GM23338 (cell line): ENCODE measurements at regions not wholly inside any gene's neighbourhood (a gene's known extent, or its start where the extent isn't known, plus 50 kb on each side); places are given as distances from the start of the nearest gene placed in this dataset.

Experiments used
- ATAC-seq: fragments of 200-7000 bp; cut with Tn5 transposase; 3 replicates; pipeline ENCODE4 v1.9.1; 2020
- DNase-seq: peaks from one replicate; pipeline ENCODE4 v3.0.0-alpha.2; 2015; ENCODE audit warnings: low spot score
- H2AFZ ChIP-seq: fragments of 200-600 bp; sonication (generic); 2 replicates; pipeline ENCODE4 v1.8.0; 2016; ENCODE audit warnings: antibody characterized with exemption, mild to moderate bottlenecking, moderate library complexity
- H3F3A ChIP-seq: fragments of 200-600 bp; sonication (generic); replicated peaks from 2 replicates; pipeline ENCODE4 v1.8.0; 2017; ENCODE audit warnings: antibody characterized with exemption, mixed run types, low read depth
- H3K27ac ChIP-seq: fragments of 200-600 bp; sonication (generic); 2 replicates; pipeline ENCODE4 v1.6.1; 2016; ENCODE audit warnings: low read depth
- H3K27me3 ChIP-seq: fragments of 200-600 bp; sonication (generic); 2 replicates; pipeline ENCODE4 v1.8.0; 2016; ENCODE audit warnings: mild to moderate bottlenecking, mixed run types, moderate library complexity; ENCODE audit not compliant: insufficient read depth
- H3K36me3 ChIP-seq: fragments of 200-600 bp; sonication (generic); 2 replicates; pipeline ENCODE4 v1.8.0; 2016; ENCODE audit warnings: mild to moderate bottlenecking; ENCODE audit not compliant: insufficient read depth
- H3K4me1 ChIP-seq: fragments of 200-600 bp; sonication (generic); 2 replicates; pipeline ENCODE4 v1.8.0; 2016; ENCODE audit warnings: mild to moderate bottlenecking, moderate library complexity; ENCODE audit not compliant: insufficient read depth
- H3K4me2 ChIP-seq: fragments of 200-600 bp; sonication (generic); 2 replicates; pipeline ENCODE4 v1.7.1; 2017; ENCODE audit warnings: mixed run types
- H3K4me3 ChIP-seq: fragments of 200-600 bp; sonication (generic); 2 replicates; pipeline ENCODE4 v1.6.1; 2016; ENCODE audit warnings: mixed run types
- H3K79me2 ChIP-seq: fragments of 200-600 bp; sonication (generic); replicated peaks from 2 replicates; pipeline ENCODE4 v1.8.0; 2017; ENCODE audit warnings: mild to moderate bottlenecking; ENCODE audit not compliant: insufficient read depth
- H3K9me2 ChIP-seq: fragments of 200-600 bp; sonication (generic); 2 replicates; pipeline ENCODE4 v1.8.0; 2017; ENCODE audit not compliant: insufficient read depth
- H4K20me1 ChIP-seq: fragments of 200-600 bp; sonication (generic); replicated peaks from 2 replicates; pipeline ENCODE4 v1.8.0; 2017; ENCODE audit warnings: mild to moderate bottlenecking; ENCODE audit not compliant: insufficient read depth
- H3K27ac Mint-ChIP-seq: 2 replicates; pipeline ENCODE4 v1.8.0; 2020; ENCODE audit warnings: inconsistent platforms, mild to moderate bottlenecking, moderate library complexity, mixed read lengths
- H3K27me3 Mint-ChIP-seq: 3 replicates; pipeline ENCODE4 v1.8.0; 2022; ENCODE audit warnings: low read depth, mild to moderate bottlenecking, moderate library complexity, mixed read lengths, inconsistent platforms; ENCODE audit not compliant: insufficient read depth, poor library complexity
- H3K36me3 Mint-ChIP-seq: 3 replicates; pipeline ENCODE4 v1.8.0; 2021; ENCODE audit warnings: low read depth, mild to moderate bottlenecking, inconsistent platforms, moderate library complexity, mixed read lengths
- H3K4me1 Mint-ChIP-seq: 3 replicates; pipeline ENCODE4 v1.8.0; 2020; ENCODE audit warnings: mild to moderate bottlenecking, inconsistent platforms, mixed read lengths
- H3K4me3 Mint-ChIP-seq: 3 replicates; pipeline ENCODE4 v1.8.0; 2021; ENCODE audit warnings: moderate library complexity, mild to moderate bottlenecking, inconsistent platforms, mixed read lengths
- H3K9me3 Mint-ChIP-seq: 3 replicates; pipeline ENCODE4 v1.8.0; 2020; ENCODE audit warnings: moderate library complexity, mild to moderate bottlenecking, inconsistent platforms, mixed read lengths
- CREB1 ChIP-seq: fragments of 250-450 bp; sonication (Bioruptor Pico); IDR thresholded peaks from 2 replicates; pipeline ENCODE4 v1.5.0; 2020; ENCODE audit warnings: low read depth, mild to moderate bottlenecking, moderate library complexity
- EZH2phosphoT487 ChIP-seq: fragments of 200-600 bp; sonication (generic); IDR thresholded peaks from one replicate; pipeline ENCODE4 v1.8.1; 2018; ENCODE audit warnings: antibody characterized with exemption; ENCODE audit not compliant: unreplicated experiment
- JUNB ChIP-seq: IDR thresholded peaks from one replicate; pipeline ENCODE4 v1.6.1; 2016; ENCODE audit warnings: antibody characterized with exemption; ENCODE audit not compliant: unreplicated experiment
- NANOG ChIP-seq: IDR thresholded peaks from 2 replicates; pipeline ENCODE4 v1.6.1; 2016; ENCODE audit warnings: antibody characterized with exemption, borderline replicate concordance
- POLR2AphosphoS5 ChIP-seq: IDR thresholded peaks from 2 replicates; pipeline ENCODE4 v1.6.1; 2016; ENCODE audit warnings: antibody characterized with exemption, low read depth
- STAT1 ChIP-seq: IDR thresholded peaks from one replicate; pipeline ENCODE4 v1.6.1; 2016; ENCODE audit warnings: antibody characterized with exemption; ENCODE audit not compliant: unreplicated experiment
- ZNF114 ChIP-seq: fragments of 250-450 bp; sonication (Bioruptor Pico); IDR thresholded peaks from 2 replicates; pipeline ENCODE4 v1.5.0; 2020; ENCODE audit warnings: mild to moderate bottlenecking, moderate library complexity
- TF ChIP-seq, protein P1 (sequence below): IDR thresholded peaks from 2 replicates; pipeline ENCODE4 v1.6.1; 2016; ENCODE audit warnings: antibody characterized with exemption
- TF ChIP-seq, protein P2 (sequence below), 2 experiments: fragments of 200-600 bp in 1 of 2; sonication (generic) in 1 of 2; conservative IDR thresholded peaks; 2 replicates each; pipeline versions ENCODE4 v1.5.1 to v1.6.1; 2016 to 2017; ENCODE audit warnings: antibody characterized with exemption in 2 of 2, low read depth in 2 of 2, mild to moderate bottlenecking in 2 of 2, moderate library complexity in 1 of 2
- TF ChIP-seq, protein P3 (sequence below): IDR thresholded peaks from one replicate; pipeline ENCODE4 v1.6.1; 2018; ENCODE audit warnings: antibody characterized with exemption; ENCODE audit not compliant: unreplicated experiment

DNA sequence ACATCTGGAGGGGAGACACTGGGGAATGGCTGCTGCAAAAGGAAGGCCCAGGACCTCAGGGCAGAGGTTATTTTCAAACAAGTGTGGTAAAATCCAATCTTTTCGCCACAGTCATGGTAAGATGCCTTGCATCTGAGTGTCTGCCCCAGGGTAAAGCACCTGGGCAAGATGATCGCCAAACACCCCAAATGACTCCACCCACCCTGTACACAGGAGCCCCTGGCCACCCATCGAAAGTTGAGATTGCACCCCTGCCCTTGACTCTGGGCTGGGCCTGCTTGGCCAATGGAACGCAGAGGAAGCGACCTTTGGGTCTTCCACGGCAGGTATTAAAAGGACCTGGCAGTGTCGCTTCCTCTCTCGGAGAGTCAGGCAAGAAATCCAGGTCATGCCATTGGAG lies 88.8 kb downstream of the C16orf95 start (continued):
- TF ChIP-seq, protein P1, sequence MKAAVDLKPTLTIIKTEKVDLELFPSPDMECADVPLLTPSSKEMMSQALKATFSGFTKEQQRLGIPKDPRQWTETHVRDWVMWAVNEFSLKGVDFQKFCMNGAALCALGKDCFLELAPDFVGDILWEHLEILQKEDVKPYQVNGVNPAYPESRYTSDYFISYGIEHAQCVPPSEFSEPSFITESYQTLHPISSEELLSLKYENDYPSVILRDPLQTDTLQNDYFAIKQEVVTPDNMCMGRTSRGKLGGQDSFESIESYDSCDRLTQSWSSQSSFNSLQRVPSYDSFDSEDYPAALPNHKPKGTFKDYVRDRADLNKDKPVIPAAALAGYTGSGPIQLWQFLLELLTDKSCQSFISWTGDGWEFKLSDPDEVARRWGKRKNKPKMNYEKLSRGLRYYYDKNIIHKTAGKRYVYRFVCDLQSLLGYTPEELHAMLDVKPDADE = no peak
- TF ChIP-seq, protein P2, sequence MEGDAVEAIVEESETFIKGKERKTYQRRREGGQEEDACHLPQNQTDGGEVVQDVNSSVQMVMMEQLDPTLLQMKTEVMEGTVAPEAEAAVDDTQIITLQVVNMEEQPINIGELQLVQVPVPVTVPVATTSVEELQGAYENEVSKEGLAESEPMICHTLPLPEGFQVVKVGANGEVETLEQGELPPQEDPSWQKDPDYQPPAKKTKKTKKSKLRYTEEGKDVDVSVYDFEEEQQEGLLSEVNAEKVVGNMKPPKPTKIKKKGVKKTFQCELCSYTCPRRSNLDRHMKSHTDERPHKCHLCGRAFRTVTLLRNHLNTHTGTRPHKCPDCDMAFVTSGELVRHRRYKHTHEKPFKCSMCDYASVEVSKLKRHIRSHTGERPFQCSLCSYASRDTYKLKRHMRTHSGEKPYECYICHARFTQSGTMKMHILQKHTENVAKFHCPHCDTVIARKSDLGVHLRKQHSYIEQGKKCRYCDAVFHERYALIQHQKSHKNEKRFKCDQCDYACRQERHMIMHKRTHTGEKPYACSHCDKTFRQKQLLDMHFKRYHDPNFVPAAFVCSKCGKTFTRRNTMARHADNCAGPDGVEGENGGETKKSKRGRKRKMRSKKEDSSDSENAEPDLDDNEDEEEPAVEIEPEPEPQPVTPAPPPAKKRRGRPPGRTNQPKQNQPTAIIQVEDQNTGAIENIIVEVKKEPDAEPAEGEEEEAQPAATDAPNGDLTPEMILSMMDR (conservative IDR thresholded peaks at IDR 0.05; ENCODE audit: low read depth in 2 of 2) = no peak
- no peak for TF ChIP-seq EZH2phosphoT487
- TF ChIP-seq NANOG = no peak
- TF ChIP-seq POLR2AphosphoS5 = no peak

DNA sequence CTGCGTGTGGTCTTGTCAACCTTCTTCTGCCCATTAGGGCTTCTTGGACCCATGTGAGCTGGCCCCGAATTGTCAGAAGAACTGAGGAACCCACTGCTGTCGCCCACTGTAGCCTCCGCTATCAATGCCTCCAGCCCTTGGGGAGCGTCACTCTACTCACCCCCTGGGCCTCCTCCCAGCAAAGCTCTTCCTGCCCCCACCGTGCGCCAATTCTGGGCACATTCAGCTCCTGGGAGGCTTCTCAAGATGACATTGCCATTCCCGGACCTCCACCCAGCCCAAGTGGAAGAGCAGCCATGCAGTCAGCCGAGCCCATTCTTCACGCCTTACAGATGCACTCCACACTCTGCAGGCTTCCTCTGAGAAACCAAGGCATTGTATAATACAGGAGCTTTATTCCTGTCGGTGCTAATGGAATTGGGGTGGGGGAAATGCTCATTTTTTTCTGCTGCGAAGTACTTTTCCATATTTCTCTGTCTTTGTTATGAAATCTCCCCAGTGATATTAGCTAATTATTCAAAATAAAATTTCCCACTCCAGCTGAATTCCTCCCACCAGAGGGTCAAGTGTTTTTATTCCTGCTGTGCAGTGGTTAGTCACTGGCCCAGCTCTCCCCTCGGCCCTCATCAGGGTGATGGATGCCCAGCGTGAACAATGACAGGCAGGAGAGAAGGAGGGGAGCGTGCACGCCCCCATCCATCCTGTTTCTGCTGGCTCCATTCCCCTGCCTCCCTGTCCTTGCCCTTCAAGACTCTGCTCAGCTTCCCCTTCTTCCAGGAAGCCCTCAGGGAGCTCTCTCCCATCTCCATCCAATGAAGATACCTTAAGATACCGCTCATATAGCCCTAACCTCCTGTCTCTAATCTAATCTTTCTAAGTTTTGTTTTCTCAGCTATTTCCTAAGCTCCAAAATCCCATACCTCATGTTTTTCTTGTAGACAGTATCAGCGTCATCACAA lies 87.7 kb downstream of the C16orf95 start:
- H3K36me3 Mint-ChIP-seq = no peaks in the 10 kb centered on the region
- H3K27me3 Mint-ChIP-seq = peaks cover 2% of the 10 kb centered on the region
- no peak overlapping the region for H3K27ac Mint-ChIP-seq
- H3K4me3 Mint-ChIP-seq = no peak overlapping the region
- H4K20me1 ChIP-seq = no peaks in the 10 kb centered on the region
- 0 out of 2 replicates have a peak, but pooled peaks cover 6% of the 10 kb centered on the region for H3K4me1 ChIP-seq
- peaks cover 2% of the 10 kb centered on the region; the same call in 2 of the 3 replicates for H3K4me1 Mint-ChIP-seq
- H3K79me2 ChIP-seq = no peaks in the 10 kb centered on the region
- no peaks in the 10 kb centered on the region for H3K27me3 ChIP-seq
- no peak overlapping the region for H3K4me2 ChIP-seq
- peaks cover 2% of the 10 kb centered on the region; the same call in 1 of the 3 replicates for H3K9me3 Mint-ChIP-seq
- no peak overlapping the region for H3K4me3 ChIP-seq
- H2AFZ ChIP-seq = no peak overlapping the region
- peaks cover 5% of the 10 kb centered on the region; the same call in 1 of the 2 replicates for H3K9me2 ChIP-seq
- no peak overlapping the region for H3K27ac ChIP-seq
- no peaks in the 10 kb centered on the region for H3K36me3 ChIP-seq
- ATAC-seq (no peak), DNase-seq (no peak)
- no peaks in the 10 kb centered on the region for H3F3A ChIP-seq
- TF ChIP-seq, protein P1 = no peak
- no peak for TF ChIP-seq EZH2phosphoT487
- no peak for TF ChIP-seq CREB1
- TF ChIP-seq STAT1 = no peak
- no peak for TF ChIP-seq JUNB
- no peak for TF ChIP-seq ZNF114
- TF ChIP-seq, protein P3, sequence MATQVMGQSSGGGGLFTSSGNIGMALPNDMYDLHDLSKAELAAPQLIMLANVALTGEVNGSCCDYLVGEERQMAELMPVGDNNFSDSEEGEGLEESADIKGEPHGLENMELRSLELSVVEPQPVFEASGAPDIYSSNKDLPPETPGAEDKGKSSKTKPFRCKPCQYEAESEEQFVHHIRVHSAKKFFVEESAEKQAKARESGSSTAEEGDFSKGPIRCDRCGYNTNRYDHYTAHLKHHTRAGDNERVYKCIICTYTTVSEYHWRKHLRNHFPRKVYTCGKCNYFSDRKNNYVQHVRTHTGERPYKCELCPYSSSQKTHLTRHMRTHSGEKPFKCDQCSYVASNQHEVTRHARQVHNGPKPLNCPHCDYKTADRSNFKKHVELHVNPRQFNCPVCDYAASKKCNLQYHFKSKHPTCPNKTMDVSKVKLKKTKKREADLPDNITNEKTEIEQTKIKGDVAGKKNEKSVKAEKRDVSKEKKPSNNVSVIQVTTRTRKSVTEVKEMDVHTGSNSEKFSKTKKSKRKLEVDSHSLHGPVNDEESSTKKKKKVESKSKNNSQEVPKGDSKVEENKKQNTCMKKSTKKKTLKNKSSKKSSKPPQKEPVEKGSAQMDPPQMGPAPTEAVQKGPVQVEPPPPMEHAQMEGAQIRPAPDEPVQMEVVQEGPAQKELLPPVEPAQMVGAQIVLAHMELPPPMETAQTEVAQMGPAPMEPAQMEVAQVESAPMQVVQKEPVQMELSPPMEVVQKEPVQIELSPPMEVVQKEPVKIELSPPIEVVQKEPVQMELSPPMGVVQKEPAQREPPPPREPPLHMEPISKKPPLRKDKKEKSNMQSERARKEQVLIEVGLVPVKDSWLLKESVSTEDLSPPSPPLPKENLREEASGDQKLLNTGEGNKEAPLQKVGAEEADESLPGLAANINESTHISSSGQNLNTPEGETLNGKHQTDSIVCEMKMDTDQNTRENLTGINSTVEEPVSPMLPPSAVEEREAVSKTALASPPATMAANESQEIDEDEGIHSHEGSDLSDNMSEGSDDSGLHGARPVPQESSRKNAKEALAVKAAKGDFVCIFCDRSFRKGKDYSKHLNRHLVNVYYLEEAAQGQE = no peak
- TF ChIP-seq POLR2AphosphoS5 = no peak
